Endodermal cell (in vitro differentiated cells): ENCODE measurements at regions not wholly inside any gene's neighbourhood (a gene's known extent, or its start where the extent isn't known, plus 50 kb on each side); places are given as distances from the start of the nearest gene placed in this dataset.

Source experiments
- DNase-seq: peaks from one replicate; pipeline ENCODE4 v3.0.0-alpha.2; 2017
- H3K27ac ChIP-seq: 2 replicates; pipeline ENCODE4 v1.5.1; 2013; ENCODE audit warnings: mild to moderate bottlenecking, low read depth, low read length, moderate library complexity
- H3K27me3 ChIP-seq: 2 replicates; pipeline ENCODE4 v1.6.1; 2013; ENCODE audit warnings: mild to moderate bottlenecking, low read length, moderate library complexity; ENCODE audit not compliant: insufficient read depth, control insufficient read depth, poor library complexity, severe bottlenecking
- H3K36me3 ChIP-seq: 2 replicates; pipeline ENCODE4 v1.7.0; 2013; ENCODE audit warnings: mild to moderate bottlenecking, low read length, moderate library complexity; ENCODE audit not compliant: control insufficient read depth, insufficient read depth
- H3K4me1 ChIP-seq: one replicate; pipeline ENCODE4 v1.7.0; 2013; ENCODE audit warnings: low read length; ENCODE audit not compliant: control insufficient read depth, insufficient read depth
- H3K4me3 ChIP-seq: 2 replicates; pipeline ENCODE4 v1.5.1; 2013; ENCODE audit warnings: mild to moderate bottlenecking, low read length, moderate library complexity
- H3K9ac ChIP-seq: 2 replicates; pipeline ENCODE4 v1.6.1; 2013; ENCODE audit warnings: mild to moderate bottlenecking, low read length, moderate library complexity; ENCODE audit not compliant: poor library complexity, severe bottlenecking; ENCODE audit errors: extremely low read depth
- H3K9me3 ChIP-seq: 2 replicates; pipeline ENCODE4 v1.6.1; 2013; ENCODE audit warnings: mild to moderate bottlenecking, low read length, moderate library complexity; ENCODE audit not compliant: control insufficient read depth
- H3K27ac Mint-ChIP-seq: 2 replicates; pipeline ENCODE4 v1.8.0; 2020; ENCODE audit warnings: mixed read lengths
- H3K27me3 Mint-ChIP-seq: 2 replicates; pipeline ENCODE4 v1.8.0; 2021; ENCODE audit warnings: mild to moderate bottlenecking, mixed read lengths; ENCODE audit not compliant: insufficient read depth
- H3K36me3 Mint-ChIP-seq: 2 replicates; pipeline ENCODE4 v1.8.0; 2020; ENCODE audit warnings: low read depth, mixed read lengths
- H3K4me1 Mint-ChIP-seq: 2 replicates; pipeline ENCODE4 v1.8.0; 2020; ENCODE audit warnings: mixed read lengths
- H3K4me3 Mint-ChIP-seq: 2 replicates; pipeline ENCODE4 v1.8.0; 2020; ENCODE audit warnings: mild to moderate bottlenecking, moderate library complexity, mixed read lengths
- H3K9me3 Mint-ChIP-seq: 2 replicates; pipeline ENCODE4 v1.8.0; 2020; ENCODE audit warnings: mild to moderate bottlenecking, mixed read lengths
- CTCF ChIP-seq: fragments of 200-600 bp; sonication (generic); conservative IDR thresholded peaks from 2 replicates; pipeline ENCODE4 v1.5.0; 2021; ENCODE audit warnings: antibody characterized with exemption, mild to moderate bottlenecking
- WGBS, 2 experiments: methylation state at CpG; one replicate each; pipeline versions ENCODE4 v1.1.5 to v1.1.7; 2013; ENCODE audit warnings: missing lambda C conversion rate in 2 of 2, mixed read lengths in 1 of 2; ENCODE audit not compliant: insufficient coverage in 1 of 2, insufficient read length in 1 of 2; 5-methylcytosine and 5-hydroxymethylcytosine counted together

- H3K36me3 Mint-ChIP-seq, result no peaks in the 10 kb centered on the region
- H3K4me1 Mint-ChIP-seq, result peaks cover 13% of the 10 kb centered on the region
- H3K9me3 Mint-ChIP-seq, result no peaks in the 10 kb centered on the region
- H3K4me3 Mint-ChIP-seq, result no peak overlapping the region
- Histone ChIP-seq H3K27ac (no peak overlapping the region), H3K36me3 (no peaks in the 10 kb centered on the region), H3K27me3 (no peaks in the 10 kb centered on the region), H3K9me3 (peaks cover under 1% of the 10 kb centered on the region), H3K9ac (no peak overlapping the region), H3K4me1 (no peaks in the 10 kb centered on the region), H3K4me3 (no peak overlapping the region)
- no peak overlapping the region for H3K27ac Mint-ChIP-seq
- H3K27me3 Mint-ChIP-seq, result peaks cover under 1% of the 10 kb centered on the region
- TF ChIP-seq CTCF, result no peak
- WGBS, 2 experiments, result 80 to 100% methylated on average over 1 of the region's 2 CpGs
- DNase-seq, result no peak
Observed at GRCh38 chr18:54515149-54515548, 75.9 kb upstream of the DYNAP start.

- H3K9ac ChIP-seq, result no peak overlapping the region
- DNase-seq, result no peak
- Mint-ChIP-seq H3K9me3 (no peaks in the 10 kb centered on the region), H3K4me1 (peaks cover 13% of the 10 kb centered on the region), H3K27ac (no peak overlapping the region), H3K4me3 (no peak overlapping the region), H3K36me3 (no peaks in the 10 kb centered on the region), H3K27me3 (peaks cover 5% of the 10 kb centered on the region)
- TF ChIP-seq CTCF, result no peak
- H3K4me3 ChIP-seq, result no peak overlapping the region
- no peaks in the 10 kb centered on the region for H3K27me3 ChIP-seq
- no peak overlapping the region for H3K27ac ChIP-seq
- H3K36me3 ChIP-seq, result no peaks in the 10 kb centered on the region
- H3K4me1 ChIP-seq, result no peaks in the 10 kb centered on the region
- H3K9me3 ChIP-seq, result peaks cover 7% of the 10 kb centered on the region
- 88% methylated on average over 5 of the region's 5 CpGs; no CpG with 5 or more reads in 1 of the 2 experiments for WGBS, 2 experiments
Observed at GRCh38 chr18:54517521-54517920, 73.5 kb upstream of the DYNAP start.

- 92% methylated on average over 1 of the region's 1 CpG; no CpG with 5 or more reads in 1 of the 2 experiments for WGBS, 2 experiments
- no peaks in the 10 kb centered on the region for H3K36me3 Mint-ChIP-seq
- no peak for TF ChIP-seq CTCF
Observed at GRCh38 chr18:54521846-54522245, 69.2 kb upstream of the DYNAP start.

More at GRCh38 chr18:54521846-54522245, 69.2 kb upstream of the DYNAP start:
- no peaks in the 10 kb centered on the region for H3K9me3 Mint-ChIP-seq
- DNase-seq, result no peak
- peaks cover 5% of the 10 kb centered on the region for H3K4me1 ChIP-seq
- peaks cover 5% of the 10 kb centered on the region for H3K27me3 Mint-ChIP-seq
- no peak overlapping the region for H3K4me3 Mint-ChIP-seq
- H3K27me3 ChIP-seq, result no peaks in the 10 kb centered on the region
- H3K27ac Mint-ChIP-seq, result no peak overlapping the region
- no peak overlapping the region for H3K9ac ChIP-seq
- H3K9me3 ChIP-seq, result peaks cover 7% of the 10 kb centered on the region
- H3K27ac ChIP-seq, result no peak overlapping the region
- peaks cover 10% of the 10 kb centered on the region for H3K4me1 Mint-ChIP-seq
- H3K4me3 ChIP-seq, result no peak overlapping the region
- H3K36me3 ChIP-seq, result no peaks in the 10 kb centered on the region
